ENCODE measurements at regions not wholly inside any gene's neighbourhood (a gene's known extent, or its start where the extent isn't known, plus 50 kb on each side); places are given as distances from the start of the nearest gene placed in this dataset.
"Not testable (repeated sequence)": the region's sequence is repeated elsewhere in the genome, so short reads cannot be mapped to it uniquely, and the experiment has no call there.

DNA sequence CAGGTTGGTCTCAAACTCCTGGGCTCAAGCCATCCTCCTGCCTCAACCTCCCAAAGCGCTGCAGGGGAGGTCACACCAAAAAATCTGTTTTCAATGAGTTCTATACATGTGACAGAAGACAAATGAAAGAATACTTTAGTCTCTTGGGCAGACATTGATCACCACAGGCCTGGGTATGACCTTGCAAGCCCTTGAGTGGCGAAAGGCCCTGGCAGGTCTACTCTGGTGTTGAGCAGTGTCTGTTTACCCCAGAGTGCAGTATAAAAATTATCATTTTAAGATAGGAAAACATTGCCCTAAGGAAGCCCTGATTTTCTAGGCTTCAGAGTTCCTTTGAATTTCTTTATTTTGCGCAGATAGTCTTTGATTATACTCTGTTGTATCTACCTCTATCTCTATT, 61.6 kb upstream of the GBE1 start:
- Histone ChIP-seq H3K4me1 (ENCODE audit: control insufficient read depth, low read length) (peaks cover 11% of the 10 kb centered on the region), H3K79me2 (ENCODE audit: control insufficient read depth, low read length) (no peaks in the 10 kb centered on the region), H3K27ac (ENCODE audit: low read depth, low read length) (no peak overlapping the region), H3K9me3 (ENCODE audit: control insufficient read depth, insufficient read depth, low read length) (no peaks in the 10 kb centered on the region), H3K9me2 (replicated peaks; ENCODE audit: control insufficient read depth, low read length) (no peaks in the 10 kb centered on the region), H4K20me1 (ENCODE audit: control insufficient read depth, insufficient read depth, low read depth, low read length) (no peaks in the 10 kb centered on the region), H3F3A (ENCODE audit: control insufficient read depth, insufficient read depth) (no peaks in the 10 kb centered on the region), H3K27me3 (ENCODE audit: control insufficient read depth, low read length) (no peaks in the 10 kb centered on the region), H3K36me3 (ENCODE audit: control insufficient read depth, low read length) (no peaks in the 10 kb centered on the region), H3K4me2 (ENCODE audit: low read length) (no peak overlapping the region), H3K4me3 (ENCODE audit: low read length) (no peak overlapping the region)
- no peak for TF ChIP-seq EZH2phosphoT487 (IDR thresholded peaks at IDR 0.05; ENCODE audit: borderline replicate concordance, low read length)
- TF ChIP-seq, protein P1, sequence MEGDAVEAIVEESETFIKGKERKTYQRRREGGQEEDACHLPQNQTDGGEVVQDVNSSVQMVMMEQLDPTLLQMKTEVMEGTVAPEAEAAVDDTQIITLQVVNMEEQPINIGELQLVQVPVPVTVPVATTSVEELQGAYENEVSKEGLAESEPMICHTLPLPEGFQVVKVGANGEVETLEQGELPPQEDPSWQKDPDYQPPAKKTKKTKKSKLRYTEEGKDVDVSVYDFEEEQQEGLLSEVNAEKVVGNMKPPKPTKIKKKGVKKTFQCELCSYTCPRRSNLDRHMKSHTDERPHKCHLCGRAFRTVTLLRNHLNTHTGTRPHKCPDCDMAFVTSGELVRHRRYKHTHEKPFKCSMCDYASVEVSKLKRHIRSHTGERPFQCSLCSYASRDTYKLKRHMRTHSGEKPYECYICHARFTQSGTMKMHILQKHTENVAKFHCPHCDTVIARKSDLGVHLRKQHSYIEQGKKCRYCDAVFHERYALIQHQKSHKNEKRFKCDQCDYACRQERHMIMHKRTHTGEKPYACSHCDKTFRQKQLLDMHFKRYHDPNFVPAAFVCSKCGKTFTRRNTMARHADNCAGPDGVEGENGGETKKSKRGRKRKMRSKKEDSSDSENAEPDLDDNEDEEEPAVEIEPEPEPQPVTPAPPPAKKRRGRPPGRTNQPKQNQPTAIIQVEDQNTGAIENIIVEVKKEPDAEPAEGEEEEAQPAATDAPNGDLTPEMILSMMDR (IDR thresholded peaks at IDR 0.05; ENCODE audit: low read depth, low read length, poor library complexity, severe bottlenecking) = no peak

DNA sequence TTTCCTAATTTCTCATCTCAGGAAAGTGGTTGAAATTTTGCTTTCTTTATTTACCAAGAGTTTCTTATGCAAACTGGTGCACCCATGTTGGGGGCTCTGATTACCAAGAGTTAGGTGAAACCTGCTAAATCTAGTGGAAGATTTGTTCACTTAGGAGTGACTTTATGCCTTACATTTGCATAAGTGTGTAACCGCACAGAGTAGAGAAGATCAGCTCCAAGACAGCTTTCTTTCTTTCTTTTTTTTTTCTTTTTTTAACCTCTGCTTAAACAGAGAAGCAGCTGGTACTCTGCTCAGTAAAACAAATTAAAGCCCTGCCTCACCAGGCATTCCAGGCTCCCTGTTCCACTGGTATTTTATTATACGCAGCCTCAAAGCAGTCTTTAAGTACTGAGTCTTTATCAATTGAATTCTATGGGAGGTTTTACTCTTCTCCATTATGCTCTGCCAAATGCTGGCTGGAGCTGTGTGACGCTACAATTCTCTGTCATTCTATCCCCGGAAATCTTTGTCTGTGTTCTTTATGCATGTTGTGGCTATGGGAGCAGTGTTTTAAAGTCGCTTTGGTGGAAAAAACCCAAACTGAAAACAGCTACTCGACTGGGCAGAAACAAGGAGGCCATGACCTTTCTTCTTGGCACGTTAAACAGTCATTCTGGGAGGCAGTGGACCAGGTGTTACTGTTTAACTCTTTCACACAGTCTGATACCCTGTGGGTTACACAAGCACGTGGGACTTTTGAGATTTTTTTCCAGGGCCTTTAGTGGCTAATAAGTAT, 55.2 kb upstream of the GBE1 start:
- TF ChIP-seq EZH2phosphoT487 (IDR thresholded peaks at IDR 0.05; ENCODE audit: borderline replicate concordance, low read length) = no peak
- TF ChIP-seq, protein P1 (IDR thresholded peaks at IDR 0.05; ENCODE audit: low read depth, low read length, poor library complexity, severe bottlenecking) = no peak
- Histone ChIP-seq H4K20me1 (ENCODE audit: control insufficient read depth, insufficient read depth, low read depth, low read length) (no peaks in the 10 kb centered on the region), H3K9me3 (ENCODE audit: control insufficient read depth, insufficient read depth, low read length) (no peaks in the 10 kb centered on the region; the same call in 1 of the 2 replicates), H3K4me3 (ENCODE audit: low read length) (no peak overlapping the region), H3K79me2 (ENCODE audit: control insufficient read depth, low read length) (no peaks in the 10 kb centered on the region), H3K27me3 (ENCODE audit: control insufficient read depth, low read length) (no peaks in the 10 kb centered on the region), H3K9me2 (replicated peaks; ENCODE audit: control insufficient read depth, low read length) (no peaks in the 10 kb centered on the region), H3K4me1 (ENCODE audit: control insufficient read depth, low read length) (no peaks in the 10 kb centered on the region), H3K27ac (ENCODE audit: low read depth, low read length) (no peak overlapping the region), H3K4me2 (ENCODE audit: low read length) (no peak overlapping the region), H3K36me3 (ENCODE audit: control insufficient read depth, low read length) (no peaks in the 10 kb centered on the region), H3F3A (ENCODE audit: control insufficient read depth, insufficient read depth) (no peaks in the 10 kb centered on the region)

DNA sequence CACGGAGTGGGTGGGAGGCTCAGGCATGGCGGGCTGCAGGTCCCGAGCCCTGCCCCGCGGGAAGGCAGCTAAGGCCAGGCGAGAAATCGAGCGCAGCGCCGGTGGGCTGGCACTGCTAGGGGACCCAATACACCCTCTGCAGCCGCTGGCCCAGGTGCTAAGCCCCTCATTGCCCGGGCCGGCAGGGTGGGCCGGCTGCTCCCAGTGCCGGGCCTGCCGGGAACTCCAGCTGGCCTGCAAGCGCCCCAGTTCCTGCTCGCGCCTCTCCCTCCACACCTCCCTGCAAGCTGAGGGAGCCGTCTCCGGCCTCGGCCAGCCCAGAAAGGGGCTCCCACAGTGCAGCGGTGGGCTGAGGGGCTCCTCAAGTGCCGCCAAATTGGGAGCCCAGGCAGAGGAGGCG, 50.7 kb upstream of the GBE1 start:
- H3F3A ChIP-seq (ENCODE audit: control insufficient read depth, insufficient read depth); H3K27ac ChIP-seq (ENCODE audit: low read depth, low read length); H3K4me2 ChIP-seq (ENCODE audit: low read length); H4K20me1 ChIP-seq (ENCODE audit: control insufficient read depth, insufficient read depth, low read depth, low read length); H3K4me3 ChIP-seq (ENCODE audit: low read length); H3K79me2 ChIP-seq (ENCODE audit: control insufficient read depth, low read length); H3K9me3 ChIP-seq (ENCODE audit: control insufficient read depth, insufficient read depth, low read length); H3K27me3 ChIP-seq (ENCODE audit: control insufficient read depth, low read length); H3K4me1 ChIP-seq (ENCODE audit: control insufficient read depth, low read length); H3K9me2 ChIP-seq (replicated peaks; ENCODE audit: control insufficient read depth, low read length); H3K36me3 ChIP-seq (ENCODE audit: control insufficient read depth, low read length): not testable (repeated sequence)
